ENCODE measurements at regions not wholly inside any gene's neighbourhood (a gene's known extent, or its start where the extent isn't known, plus 50 kb on each side); places are given as distances from the start of the nearest gene placed in this dataset.

DNA sequence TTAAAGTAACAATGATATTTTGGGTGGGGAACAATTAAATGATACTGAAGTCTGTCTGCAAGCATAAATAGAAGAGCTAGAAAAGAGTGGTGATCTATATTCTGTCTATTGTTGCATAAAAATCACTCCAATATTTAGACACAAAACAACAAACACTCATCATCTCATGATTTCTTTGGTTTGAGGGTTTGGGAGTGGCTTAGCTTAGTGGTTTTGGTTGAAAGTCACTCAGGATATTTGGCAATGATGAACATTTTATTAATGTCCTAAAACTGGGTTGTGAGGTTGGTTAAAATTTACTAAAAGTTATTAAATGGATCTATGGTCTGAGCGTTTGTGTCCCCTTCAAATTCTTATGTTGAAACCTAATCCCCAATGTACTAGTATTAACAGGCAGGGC lies 54.7 kb upstream of the EGFR start:
- Mint-ChIP-seq H3K27me3 (ENCODE audit: unreplicated experiment) (peaks cover 3% of the 10 kb centered on the region), H3K4me3 (ENCODE audit: unreplicated experiment) (no peak overlapping the region), H3K27ac (ENCODE audit: unreplicated experiment) (no peak overlapping the region), H3K4me1 (ENCODE audit: low read depth, unreplicated experiment) (no peaks in the 10 kb centered on the region), H3K9me3 (ENCODE audit: unreplicated experiment) (peaks cover 3% of the 10 kb centered on the region), H3K36me3 (ENCODE audit: unreplicated experiment) (no peaks in the 10 kb centered on the region)
- DNase-seq, result no peak
- TF ChIP-seq, protein P1, sequence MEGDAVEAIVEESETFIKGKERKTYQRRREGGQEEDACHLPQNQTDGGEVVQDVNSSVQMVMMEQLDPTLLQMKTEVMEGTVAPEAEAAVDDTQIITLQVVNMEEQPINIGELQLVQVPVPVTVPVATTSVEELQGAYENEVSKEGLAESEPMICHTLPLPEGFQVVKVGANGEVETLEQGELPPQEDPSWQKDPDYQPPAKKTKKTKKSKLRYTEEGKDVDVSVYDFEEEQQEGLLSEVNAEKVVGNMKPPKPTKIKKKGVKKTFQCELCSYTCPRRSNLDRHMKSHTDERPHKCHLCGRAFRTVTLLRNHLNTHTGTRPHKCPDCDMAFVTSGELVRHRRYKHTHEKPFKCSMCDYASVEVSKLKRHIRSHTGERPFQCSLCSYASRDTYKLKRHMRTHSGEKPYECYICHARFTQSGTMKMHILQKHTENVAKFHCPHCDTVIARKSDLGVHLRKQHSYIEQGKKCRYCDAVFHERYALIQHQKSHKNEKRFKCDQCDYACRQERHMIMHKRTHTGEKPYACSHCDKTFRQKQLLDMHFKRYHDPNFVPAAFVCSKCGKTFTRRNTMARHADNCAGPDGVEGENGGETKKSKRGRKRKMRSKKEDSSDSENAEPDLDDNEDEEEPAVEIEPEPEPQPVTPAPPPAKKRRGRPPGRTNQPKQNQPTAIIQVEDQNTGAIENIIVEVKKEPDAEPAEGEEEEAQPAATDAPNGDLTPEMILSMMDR (IDR thresholded peaks at IDR 0.05; ENCODE audit: partially characterized antibody, unreplicated experiment), result no peak

DNA sequence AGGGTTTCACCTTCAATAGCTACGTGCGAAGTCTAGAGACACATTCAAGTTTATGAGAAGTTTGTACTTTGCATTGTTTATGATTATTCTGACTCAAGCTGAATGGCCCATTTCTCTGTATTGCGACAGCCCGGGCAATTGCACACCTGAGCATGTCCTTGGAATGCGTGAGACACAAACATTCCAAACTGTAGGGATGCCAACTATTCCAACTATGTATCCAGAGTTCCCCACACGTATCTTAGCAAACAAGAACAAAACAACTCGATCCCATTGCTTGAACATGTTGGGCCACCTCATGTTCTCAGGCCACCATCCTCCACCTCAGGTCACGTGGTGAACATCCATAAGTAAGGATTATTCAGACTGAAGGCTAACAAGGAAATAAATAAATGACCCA lies 51.4 kb upstream of the EGFR start:
- Mint-ChIP-seq H3K4me1 (ENCODE audit: low read depth, unreplicated experiment) (no peaks in the 10 kb centered on the region), H3K36me3 (ENCODE audit: unreplicated experiment) (no peaks in the 10 kb centered on the region), H3K27me3 (ENCODE audit: unreplicated experiment) (peaks cover 2% of the 10 kb centered on the region), H3K9me3 (ENCODE audit: unreplicated experiment) (no peaks in the 10 kb centered on the region), H3K4me3 (ENCODE audit: unreplicated experiment) (no peak overlapping the region), H3K27ac (ENCODE audit: unreplicated experiment) (no peak overlapping the region)
- no peak for DNase-seq
- TF ChIP-seq, protein P1 (IDR thresholded peaks at IDR 0.05; ENCODE audit: partially characterized antibody, unreplicated experiment), result no peak

DNA sequence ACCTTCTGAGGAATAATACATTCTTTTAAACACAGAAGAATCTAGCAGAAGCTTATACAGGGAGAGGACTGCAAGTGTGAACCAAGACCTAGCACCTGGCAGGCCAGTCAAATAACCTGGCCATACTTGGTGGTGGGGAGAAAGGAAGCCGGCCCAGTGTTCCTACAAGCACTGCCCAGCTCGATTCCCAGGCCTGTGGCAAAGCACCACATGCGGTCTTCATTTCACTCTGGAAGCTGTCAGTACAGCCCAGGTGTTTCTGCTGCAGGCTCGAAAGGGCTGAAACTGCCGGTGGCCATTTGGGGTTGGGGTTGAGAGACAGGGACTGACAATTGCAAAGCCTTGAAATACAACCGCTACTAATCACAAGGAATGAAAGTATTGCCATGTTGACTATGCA lies 50.8 kb upstream of the EGFR start:
- H3K9me3 Mint-ChIP-seq (ENCODE audit: unreplicated experiment), result no peaks in the 10 kb centered on the region
- no peaks in the 10 kb centered on the region for H3K36me3 Mint-ChIP-seq (ENCODE audit: unreplicated experiment)
- no peak overlapping the region for H3K4me3 Mint-ChIP-seq (ENCODE audit: unreplicated experiment)
- TF ChIP-seq, protein P1 (IDR thresholded peaks at IDR 0.05; ENCODE audit: partially characterized antibody, unreplicated experiment), result no peak
- H3K27me3 Mint-ChIP-seq (ENCODE audit: unreplicated experiment), result peaks cover 2% of the 10 kb centered on the region
- H3K27ac Mint-ChIP-seq (ENCODE audit: unreplicated experiment), result no peak overlapping the region
- no peak for DNase-seq
- H3K4me1 Mint-ChIP-seq (ENCODE audit: low read depth, unreplicated experiment), result no peaks in the 10 kb centered on the region

Measured in glutamatergic neuron (in vitro differentiated cells).